B cell (primary cell): ENCODE measurements at regions not wholly inside any gene's neighbourhood (a gene's known extent, or its start where the extent isn't known, plus 50 kb on each side); places are given as distances from the start of the nearest gene placed in this dataset.

ENCODE experiments used
- CTCF ChIP-seq: fragments of 200-600 bp; IDR thresholded peaks from one replicate; pipeline ENCODE4 v1.8.0; 2022; ENCODE audit warnings: antibody characterized with exemption, mild to moderate bottlenecking
- EZH2 ChIP-seq: IDR thresholded peaks from 2 replicates; pipeline ENCODE4 v1.6.1; 2012; ENCODE audit warnings: borderline replicate concordance, low read depth, mild to moderate bottlenecking, moderate library complexity, low read length; ENCODE audit not compliant: insufficient read depth, poor library complexity, severe bottlenecking

GRCh38 chr20:11210611-11211010 is 536.8 kb upstream of the JAG1 start:
- no peak for TF ChIP-seq CTCF
- no peak for TF ChIP-seq EZH2
